Transverse colon (tissue), 4 donors: ENCODE measurements at regions not wholly inside any gene's neighbourhood (a gene's known extent, or its start where the extent isn't known, plus 50 kb on each side); places are given as distances from the start of the nearest gene placed in this dataset.
"Not testable (repeated sequence)": the region's sequence is repeated elsewhere in the genome, so short reads cannot be mapped to it uniquely, and the experiment has no call there.

Experiments
- CTCF ChIP-seq, 5 experiments: fragments of 200-600 bp in 3 of 5; fragments of 450-650 bp in 2 of 5; sonication (generic) in 3 of 5; IDR thresholded peaks; 1 replicate in 2 of 5; 2 replicates in 3 of 5; pipeline ENCODE4 v1.5.1; 2016 to 2017; ENCODE audit warnings: antibody characterized with exemption in 5 of 5, inconsistent platforms in 3 of 5, mild to moderate bottlenecking in 2 of 5, moderate library complexity in 1 of 5
- EP300 ChIP-seq: sonication (generic); formaldehyde crosslinking; IDR thresholded peaks from one replicate; pipeline ENCODE4 v1.6.1; 2017; ENCODE audit warnings: antibody characterized with exemption, low read depth
- POLR2A ChIP-seq: fragments of 450-650 bp; IDR thresholded peaks from one replicate; pipeline ENCODE4 v1.6.1; 2016; ENCODE audit warnings: antibody characterized with exemption, mild to moderate bottlenecking, moderate library complexity
- POLR2AphosphoS5 ChIP-seq, 3 donors: sonication (generic); formaldehyde crosslinking; IDR thresholded peaks; one replicate each; pipeline ENCODE4 v1.6.1; 2016; ENCODE audit warnings: antibody characterized with exemption in 3 of 3

- not testable (repeated sequence) for TF ChIP-seq EP300; CTCF (IDR thresholded peaks at IDR 0.05); POLR2A; POLR2AphosphoS5 (IDR thresholded peaks at IDR 0.05)
These were observed 1809.7 kb upstream of the DEFB115 start for GRCh38 chr20:29447517-29448484.
